ENCODE measurements at regions not wholly inside any gene's neighbourhood (a gene's known extent, or its start where the extent isn't known, plus 50 kb on each side); places are given as distances from the start of the nearest gene placed in this dataset.

- TF ChIP-seq CTCF (IDR thresholded peaks at IDR 0.05; ENCODE audit: extremely low read depth in 1 of 2, insufficient read depth in 1 of 2, low read depth in 1 of 2, low read length in 2 of 2): no peak
- no peak for TF ChIP-seq MYC (IDR thresholded peaks at IDR 0.05; ENCODE audit: low read depth, low read length)
- TF ChIP-seq POLR2A (IDR thresholded peaks at IDR 0.05; ENCODE audit: low read depth, low read length): no peak
- TF ChIP-seq POLR2AphosphoS5 (IDR thresholded peaks at IDR 0.05; ENCODE audit: insufficient read depth, low read depth, low read length): no peak
- TF ChIP-seq MAX (IDR thresholded peaks at IDR 0.05; ENCODE audit: insufficient read depth, insufficient read length): no peak
- TF ChIP-seq FOS (IDR thresholded peaks at IDR 0.05; ENCODE audit: borderline replicate concordance, insufficient read depth, low read length): no peak
- ChIA-PET POLR2A (no interaction called here), CTCF (no interaction called here)
- H3K36me3 ChIP-seq (ENCODE audit: control insufficient read depth in 2 of 2, extremely low read depth in 1 of 2, insufficient read depth in 2 of 2, low read length in 2 of 2): no peaks in the 10 kb centered on the region
- no peak overlapping the region for H3K4me3 ChIP-seq (replicated peaks in 1 of 3; ENCODE audit: insufficient read depth in 1 of 3, low read depth in 1 of 3, low read length in 3 of 3)
- H3K79me2 ChIP-seq (ENCODE audit: control insufficient read depth, insufficient read depth, low read length): no peaks in the 10 kb centered on the region
- no TSS peak for BruUV-seq (replicated peaks)
- FAIRE-seq (no peak), DNase-seq (ENCODE audit: low read depth, low spot score) (no peak)
- no peak overlapping the region for H2AFZ ChIP-seq (ENCODE audit: low read depth, low read length)
- no peaks in the 10 kb centered on the region for H4K20me1 ChIP-seq (replicated peaks; ENCODE audit: control insufficient read depth, extremely low read depth, insufficient read depth, low read length)
- no peaks in the 10 kb centered on the region for H3K9me1 ChIP-seq (replicated peaks; ENCODE audit: control insufficient read depth, extremely low read depth, insufficient read depth, low read length)
- peaks cover 0 to 2% of the 10 kb centered on the region in 2 experiments for H3K27me3 ChIP-seq (ENCODE audit: control insufficient read depth in 2 of 2, insufficient read depth in 2 of 2, low read length in 2 of 2)
- intact Hi-C loops (cut with micrococcal nuclease) (no loop called here), dilution Hi-C loops (cut with MboI; ENCODE audit: extremely low pct_ligation_motif_present, low sequenced_read_pairs) (no loop called here)
- H3K27ac ChIP-seq (ENCODE audit: insufficient read depth, low read depth, low read length): no peak overlapping the region
- no peak overlapping the region for H3K9ac ChIP-seq (replicated peaks; ENCODE audit: extremely low read depth, insufficient read depth, low read length)
- no peaks in the 10 kb centered on the region for H3K4me1 ChIP-seq (ENCODE audit: control insufficient read depth, extremely low read depth, insufficient read depth, low read length)
- H3K4me2 ChIP-seq (ENCODE audit: insufficient read depth, low read length): no peak overlapping the region
- H3K9me3 ChIP-seq (replicated peaks; ENCODE audit: control insufficient read depth, insufficient read depth, low read length): no peaks in the 10 kb centered on the region
Observed at GRCh38 chr9:134258332-134258731, 67.9 kb upstream of the RXRA start.

All from endothelial cell of umbilical vein (primary cell).